ENCODE measurements at regions not wholly inside any gene's neighbourhood (a gene's known extent, or its start where the extent isn't known, plus 50 kb on each side); places are given as distances from the start of the nearest gene placed in this dataset.

DNA sequence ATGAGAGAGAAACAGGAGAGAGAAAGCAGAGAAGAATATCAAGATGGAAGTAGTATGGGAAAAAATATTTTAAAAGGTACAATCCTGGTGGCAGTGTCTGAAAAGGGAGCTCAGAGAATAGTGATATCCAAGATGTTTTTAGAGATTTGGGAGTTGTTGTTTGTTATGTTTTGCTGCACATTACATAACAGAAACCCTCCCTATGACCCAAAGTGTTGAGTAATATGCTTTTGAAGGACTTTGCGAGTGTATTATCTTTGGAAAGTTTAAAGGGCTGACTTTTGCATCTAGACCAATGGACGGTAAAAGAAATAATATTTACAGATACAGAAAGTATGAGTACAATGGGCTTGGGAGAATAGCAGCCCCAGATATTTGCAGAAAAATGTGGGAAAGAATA lies 759.7 kb downstream of the NTRK3 start:
- TF ChIP-seq EZH2 (IDR thresholded peaks at IDR 0.05; ENCODE audit: borderline replicate concordance, low read depth, low read length, poor library complexity, severe bottlenecking), result no peak
- TF ChIP-seq, protein P1, sequence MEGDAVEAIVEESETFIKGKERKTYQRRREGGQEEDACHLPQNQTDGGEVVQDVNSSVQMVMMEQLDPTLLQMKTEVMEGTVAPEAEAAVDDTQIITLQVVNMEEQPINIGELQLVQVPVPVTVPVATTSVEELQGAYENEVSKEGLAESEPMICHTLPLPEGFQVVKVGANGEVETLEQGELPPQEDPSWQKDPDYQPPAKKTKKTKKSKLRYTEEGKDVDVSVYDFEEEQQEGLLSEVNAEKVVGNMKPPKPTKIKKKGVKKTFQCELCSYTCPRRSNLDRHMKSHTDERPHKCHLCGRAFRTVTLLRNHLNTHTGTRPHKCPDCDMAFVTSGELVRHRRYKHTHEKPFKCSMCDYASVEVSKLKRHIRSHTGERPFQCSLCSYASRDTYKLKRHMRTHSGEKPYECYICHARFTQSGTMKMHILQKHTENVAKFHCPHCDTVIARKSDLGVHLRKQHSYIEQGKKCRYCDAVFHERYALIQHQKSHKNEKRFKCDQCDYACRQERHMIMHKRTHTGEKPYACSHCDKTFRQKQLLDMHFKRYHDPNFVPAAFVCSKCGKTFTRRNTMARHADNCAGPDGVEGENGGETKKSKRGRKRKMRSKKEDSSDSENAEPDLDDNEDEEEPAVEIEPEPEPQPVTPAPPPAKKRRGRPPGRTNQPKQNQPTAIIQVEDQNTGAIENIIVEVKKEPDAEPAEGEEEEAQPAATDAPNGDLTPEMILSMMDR (conservative IDR thresholded peaks at IDR 0.05; ENCODE audit: low read depth, low read length), result no peak

Data from A673 (cell line).